GM06990 (cell line): ENCODE measurements at regions not wholly inside any gene's neighbourhood (a gene's known extent, or its start where the extent isn't known, plus 50 kb on each side); places are given as distances from the start of the nearest gene placed in this dataset.

Experiments used
- DNase-seq: peaks from one replicate; pipeline ENCODE4 v3.0.0-alpha.2; 2011; ENCODE audit not compliant: insufficient read length; ENCODE audit errors: extremely low read depth
- H3K27me3 ChIP-seq: replicated peaks from 2 replicates; pipeline ENCODE4 v1.6.0; 2011; ENCODE audit warnings: low read length; ENCODE audit not compliant: control insufficient read depth, insufficient read depth
- H3K36me3 ChIP-seq: 2 replicates; pipeline ENCODE4 v1.5.1; 2011; ENCODE audit warnings: low read length; ENCODE audit not compliant: control insufficient read depth, insufficient read depth
- H3K4me3 ChIP-seq: replicated peaks from 2 replicates; pipeline ENCODE4 v1.5.1; 2011; ENCODE audit warnings: low read depth, mild to moderate bottlenecking, control low read depth, low read length
- TF ChIP-seq, protein P1 (sequence below): IDR thresholded peaks from 2 replicates; pipeline ENCODE4 v1.5.1; 2011; ENCODE audit warnings: low read length, control low read depth, mild to moderate bottlenecking, inconsistent platforms; ENCODE audit not compliant: insufficient read depth, poor library complexity, severe bottlenecking

DNA sequence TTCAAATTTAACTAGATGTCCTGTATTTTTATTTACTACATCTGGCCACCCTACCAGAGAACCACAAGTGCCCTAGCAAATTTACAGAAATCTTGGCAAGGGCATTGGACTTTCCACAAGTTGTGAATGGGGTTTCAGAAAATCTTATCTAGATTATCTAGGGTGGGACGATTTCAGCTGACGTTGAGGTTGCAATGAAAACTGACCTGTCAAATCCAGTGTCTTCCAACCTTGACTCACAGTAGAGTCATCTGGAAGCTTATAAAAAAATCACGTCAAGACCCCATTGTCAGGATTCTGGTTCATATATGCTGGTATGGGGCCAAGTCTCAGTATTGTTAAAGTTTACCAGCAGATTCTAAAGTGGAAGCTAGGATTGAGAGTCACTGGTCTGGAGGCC, 109.6 kb upstream of the ACTBL2 start:
- Histone ChIP-seq H3K4me3 (no peak overlapping the region), H3K36me3 (no peaks in the 10 kb centered on the region), H3K27me3 (no peaks in the 10 kb centered on the region)
- DNase-seq: no peak
- TF ChIP-seq, protein P1, sequence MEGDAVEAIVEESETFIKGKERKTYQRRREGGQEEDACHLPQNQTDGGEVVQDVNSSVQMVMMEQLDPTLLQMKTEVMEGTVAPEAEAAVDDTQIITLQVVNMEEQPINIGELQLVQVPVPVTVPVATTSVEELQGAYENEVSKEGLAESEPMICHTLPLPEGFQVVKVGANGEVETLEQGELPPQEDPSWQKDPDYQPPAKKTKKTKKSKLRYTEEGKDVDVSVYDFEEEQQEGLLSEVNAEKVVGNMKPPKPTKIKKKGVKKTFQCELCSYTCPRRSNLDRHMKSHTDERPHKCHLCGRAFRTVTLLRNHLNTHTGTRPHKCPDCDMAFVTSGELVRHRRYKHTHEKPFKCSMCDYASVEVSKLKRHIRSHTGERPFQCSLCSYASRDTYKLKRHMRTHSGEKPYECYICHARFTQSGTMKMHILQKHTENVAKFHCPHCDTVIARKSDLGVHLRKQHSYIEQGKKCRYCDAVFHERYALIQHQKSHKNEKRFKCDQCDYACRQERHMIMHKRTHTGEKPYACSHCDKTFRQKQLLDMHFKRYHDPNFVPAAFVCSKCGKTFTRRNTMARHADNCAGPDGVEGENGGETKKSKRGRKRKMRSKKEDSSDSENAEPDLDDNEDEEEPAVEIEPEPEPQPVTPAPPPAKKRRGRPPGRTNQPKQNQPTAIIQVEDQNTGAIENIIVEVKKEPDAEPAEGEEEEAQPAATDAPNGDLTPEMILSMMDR: no peak

DNA sequence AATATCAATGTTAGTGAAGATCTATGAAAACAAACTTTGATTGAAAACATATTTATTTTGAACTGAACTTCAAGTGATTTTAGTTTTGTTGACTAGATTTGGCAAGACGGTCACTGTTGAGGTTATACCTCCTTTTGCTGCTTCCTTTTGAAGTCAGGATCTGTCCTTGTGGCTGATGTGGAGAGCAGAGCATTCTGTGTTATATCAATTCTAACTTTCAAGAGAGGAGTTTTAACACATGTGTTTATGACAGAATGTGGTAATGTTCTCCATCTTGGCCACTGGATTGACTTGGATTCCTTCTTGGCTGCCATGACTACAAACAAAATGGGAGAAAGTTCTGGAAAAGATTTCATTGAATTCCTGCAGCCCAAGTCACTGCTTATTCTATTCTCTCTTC, 104.0 kb upstream of the ACTBL2 start:
- H3K27me3 ChIP-seq: no peaks in the 10 kb centered on the region
- H3K4me3 ChIP-seq: no peak overlapping the region
- DNase-seq: no peak
- TF ChIP-seq, protein P1: no peak
- no peaks in the 10 kb centered on the region for H3K36me3 ChIP-seq

DNA sequence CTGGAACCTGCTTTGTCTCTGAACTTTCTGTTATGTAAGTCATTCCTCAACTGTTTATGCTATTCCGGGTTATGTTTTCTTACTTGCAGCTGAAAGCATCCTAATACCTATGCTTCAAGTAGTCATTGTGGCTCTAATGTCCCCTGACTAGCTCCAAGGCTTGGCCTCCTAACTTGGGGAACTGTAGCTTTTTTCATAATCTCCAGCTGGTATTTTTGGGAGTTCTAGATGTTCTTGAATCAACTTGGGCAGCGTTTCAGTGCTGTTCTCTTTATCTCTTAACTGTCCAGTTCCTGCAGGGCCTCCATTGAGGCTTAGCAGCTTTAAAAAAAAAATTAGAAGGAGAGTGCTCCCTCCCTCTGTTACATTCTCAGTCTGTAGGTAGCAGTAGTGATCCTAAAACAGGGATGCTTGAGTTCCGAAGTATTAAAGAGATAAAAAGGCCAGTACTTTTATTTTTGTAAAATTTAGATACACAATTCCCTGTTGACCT, 100.0 kb upstream of the ACTBL2 start:
- TF ChIP-seq, protein P1: no peak
- no peaks in the 10 kb centered on the region; the same call in 1 of the 2 replicates for H3K27me3 ChIP-seq
- no peak for DNase-seq
- H3K4me3 ChIP-seq: no peak overlapping the region
- H3K36me3 ChIP-seq: no peaks in the 10 kb centered on the region

DNA sequence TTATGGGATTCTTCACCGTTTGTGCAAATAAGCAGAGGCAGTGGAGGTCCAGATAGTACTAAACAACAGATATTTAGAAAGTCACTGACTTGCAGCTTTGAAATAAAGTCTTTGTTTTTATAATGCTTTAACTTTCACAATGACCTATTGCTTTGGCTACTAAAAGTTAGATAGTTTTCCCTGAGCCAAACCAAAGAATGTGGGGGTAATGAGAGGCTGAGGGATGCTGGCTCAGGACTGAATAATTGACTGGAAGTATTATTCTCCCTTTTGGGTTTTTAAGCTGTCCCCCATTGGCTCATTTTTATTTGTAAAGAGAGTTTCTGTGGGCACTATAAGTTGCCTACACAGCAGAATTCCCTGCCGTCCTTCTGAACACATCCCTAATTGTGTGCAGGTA, 99.2 kb upstream of the ACTBL2 start:
- Histone ChIP-seq H3K27me3 (no peaks in the 10 kb centered on the region; the same call in 1 of the 2 replicates), H3K36me3 (no peaks in the 10 kb centered on the region), H3K4me3 (no peak overlapping the region)
- TF ChIP-seq, protein P1: no peak
- no peak for DNase-seq

DNA sequence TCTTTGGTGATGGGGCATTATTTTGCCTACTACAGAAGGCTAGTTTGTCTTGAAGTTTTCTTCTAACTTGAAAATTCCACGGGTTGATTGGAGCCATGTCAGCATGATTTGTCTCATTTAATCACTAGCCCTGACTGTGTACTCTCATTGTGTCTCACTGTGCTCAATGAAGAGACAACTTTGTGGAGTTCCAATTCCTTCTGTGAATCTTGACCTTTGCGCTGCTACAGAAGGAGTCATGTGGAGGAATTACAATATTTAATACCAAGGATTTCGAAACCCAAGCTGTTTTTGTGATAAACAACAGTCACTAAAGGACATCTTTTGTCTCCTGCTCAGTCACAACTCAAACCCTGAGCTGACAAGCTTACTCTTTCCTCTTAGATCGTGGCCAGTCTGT, 98.6 kb upstream of the ACTBL2 start:
- Histone ChIP-seq H3K36me3 (no peaks in the 10 kb centered on the region), H3K4me3 (no peak overlapping the region), H3K27me3 (no peaks in the 10 kb centered on the region; the same call in 1 of the 2 replicates)
- TF ChIP-seq, protein P1: no peak
- DNase-seq: no peak
